Sigmoid colon (tissue), 3 donors: ENCODE measurements at regions not wholly inside any gene's neighbourhood (a gene's known extent, or its start where the extent isn't known, plus 50 kb on each side); places are given as distances from the start of the nearest gene placed in this dataset.

Experiments used
- POLR2A ChIP-seq, 2 donors: fragments of 450-650 bp; IDR thresholded peaks; one replicate each; pipeline ENCODE4 v1.6.1; 2016; ENCODE audit warnings: antibody characterized with exemption in 2 of 2, mild to moderate bottlenecking in 2 of 2, moderate library complexity in 2 of 2
- TF ChIP-seq, protein P1 (sequence below), 4 experiments: fragments of 450-650 bp in 3 of 4; fragments of 200-600 bp in 1 of 4; IDR thresholded peaks; one replicate each; pipeline ENCODE4 v1.5.1; 2016 to 2019; ENCODE audit warnings: antibody characterized with exemption in 4 of 4, mild to moderate bottlenecking in 3 of 4, moderate library complexity in 2 of 4

DNA sequence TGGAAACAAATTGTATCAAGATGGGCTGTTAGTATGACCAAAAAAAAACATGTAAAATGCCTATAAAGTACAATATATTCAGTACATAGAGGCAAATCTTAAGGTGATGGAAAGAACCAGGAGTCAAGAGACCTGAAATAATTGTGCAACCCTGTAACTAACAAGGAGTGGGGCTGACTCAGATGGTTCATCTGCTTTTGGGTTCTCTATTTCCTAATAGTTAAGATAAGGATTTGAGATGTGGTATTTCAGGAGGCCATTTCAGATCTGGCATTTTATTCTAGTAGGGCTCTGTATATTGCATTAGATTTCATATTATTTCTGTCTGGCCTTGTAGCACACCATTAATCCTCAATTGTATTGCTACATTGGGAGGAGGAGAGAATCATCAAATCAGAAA lies 268.4 kb downstream of the HS3ST1 start:
- TF ChIP-seq, protein P1, sequence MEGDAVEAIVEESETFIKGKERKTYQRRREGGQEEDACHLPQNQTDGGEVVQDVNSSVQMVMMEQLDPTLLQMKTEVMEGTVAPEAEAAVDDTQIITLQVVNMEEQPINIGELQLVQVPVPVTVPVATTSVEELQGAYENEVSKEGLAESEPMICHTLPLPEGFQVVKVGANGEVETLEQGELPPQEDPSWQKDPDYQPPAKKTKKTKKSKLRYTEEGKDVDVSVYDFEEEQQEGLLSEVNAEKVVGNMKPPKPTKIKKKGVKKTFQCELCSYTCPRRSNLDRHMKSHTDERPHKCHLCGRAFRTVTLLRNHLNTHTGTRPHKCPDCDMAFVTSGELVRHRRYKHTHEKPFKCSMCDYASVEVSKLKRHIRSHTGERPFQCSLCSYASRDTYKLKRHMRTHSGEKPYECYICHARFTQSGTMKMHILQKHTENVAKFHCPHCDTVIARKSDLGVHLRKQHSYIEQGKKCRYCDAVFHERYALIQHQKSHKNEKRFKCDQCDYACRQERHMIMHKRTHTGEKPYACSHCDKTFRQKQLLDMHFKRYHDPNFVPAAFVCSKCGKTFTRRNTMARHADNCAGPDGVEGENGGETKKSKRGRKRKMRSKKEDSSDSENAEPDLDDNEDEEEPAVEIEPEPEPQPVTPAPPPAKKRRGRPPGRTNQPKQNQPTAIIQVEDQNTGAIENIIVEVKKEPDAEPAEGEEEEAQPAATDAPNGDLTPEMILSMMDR (IDR thresholded peaks at IDR 0.05): no peak
- no peak for TF ChIP-seq POLR2A (IDR thresholded peaks at IDR 0.05)
